Testis (tissue), 2 donors: ENCODE measurements at regions not wholly inside any gene's neighbourhood (a gene's known extent, or its start where the extent isn't known, plus 50 kb on each side); places are given as distances from the start of the nearest gene placed in this dataset.

Experiments
- CTCF ChIP-seq, 3 experiments: fragments of 450-650 bp in 2 of 3; fragments of 200-600 bp in 1 of 3; sonication (generic) in 1 of 3; IDR thresholded peaks; one replicate each; pipeline ENCODE4 v1.5.1; 2016 to 2019; ENCODE audit warnings: antibody characterized with exemption in 3 of 3, mild to moderate bottlenecking in 2 of 3, moderate library complexity in 1 of 3
- POLR2A ChIP-seq: fragments of 450-650 bp; IDR thresholded peaks from one replicate; pipeline ENCODE4 v1.6.1; 2017; ENCODE audit warnings: antibody characterized with exemption, mild to moderate bottlenecking, moderate library complexity

GRCh38 chr12:77249892-77250291 is 184.5 kb upstream of the E2F7 start:
- no peak for TF ChIP-seq POLR2A
- TF ChIP-seq CTCF (IDR thresholded peaks at IDR 0.05): no peak
